Osteoblast (primary cell): ENCODE measurements at regions not wholly inside any gene's neighbourhood (a gene's known extent, or its start where the extent isn't known, plus 50 kb on each side); places are given as distances from the start of the nearest gene placed in this dataset.

Experiments used
- DNase-seq: peaks from one replicate; pipeline ENCODE4 v3.0.0; 2011; ENCODE audit warnings: low spot score, mixed read lengths; ENCODE audit not compliant: insufficient read length; ENCODE audit errors: missing footprints
- H2AFZ ChIP-seq: 2 replicates; pipeline ENCODE4 v1.6.0; 2011; ENCODE audit warnings: mild to moderate bottlenecking, low read length
- H3K27ac ChIP-seq: 2 replicates; pipeline ENCODE4 v1.5.1; 2011; ENCODE audit warnings: mild to moderate bottlenecking, low read depth, low read length, moderate library complexity
- H3K27me3 ChIP-seq: 2 replicates; pipeline ENCODE4 v1.6.0; 2012; ENCODE audit warnings: mild to moderate bottlenecking, control low read depth, inconsistent platforms, low read length, moderate library complexity; ENCODE audit not compliant: insufficient read depth
- H3K36me3 ChIP-seq: 2 replicates; pipeline ENCODE4 v1.5.1; 2011; ENCODE audit warnings: mild to moderate bottlenecking, low read length, control low read depth, moderate library complexity; ENCODE audit not compliant: insufficient read depth
- H3K4me1 ChIP-seq: 2 replicates; pipeline ENCODE4 v1.5.1; 2011; ENCODE audit warnings: mild to moderate bottlenecking, low read length, control low read depth, moderate library complexity; ENCODE audit not compliant: insufficient read depth
- H3K4me2 ChIP-seq: 2 replicates; pipeline ENCODE4 v1.6.0; 2011; ENCODE audit warnings: mild to moderate bottlenecking, low read length; ENCODE audit not compliant: insufficient read depth
- H3K4me3 ChIP-seq: fragments of 200-600 bp; sonication (generic); 3 replicates; pipeline ENCODE4 v1.5.1; 2012; ENCODE audit warnings: mild to moderate bottlenecking, low read length, inconsistent platforms; ENCODE audit not compliant: insufficient read depth
- H3K79me2 ChIP-seq: 2 replicates; pipeline ENCODE4 v1.6.0; 2012; ENCODE audit warnings: mild to moderate bottlenecking, low read length, control low read depth, inconsistent platforms; ENCODE audit not compliant: insufficient read depth
- H3K9me3 ChIP-seq: 2 replicates; pipeline ENCODE4 v1.5.1; 2011; ENCODE audit warnings: low read depth, low read length, control low read depth
- H4K20me1 ChIP-seq: 2 replicates; pipeline ENCODE4 v1.6.0; 2012; ENCODE audit warnings: mild to moderate bottlenecking, low read length, control low read depth; ENCODE audit not compliant: insufficient read depth
- TF ChIP-seq, protein P1 (sequence below): IDR thresholded peaks from 2 replicates; pipeline ENCODE4 v1.5.1; 2011; ENCODE audit warnings: mild to moderate bottlenecking, low read depth, low read length, moderate library complexity; ENCODE audit errors: extremely low read depth

DNA sequence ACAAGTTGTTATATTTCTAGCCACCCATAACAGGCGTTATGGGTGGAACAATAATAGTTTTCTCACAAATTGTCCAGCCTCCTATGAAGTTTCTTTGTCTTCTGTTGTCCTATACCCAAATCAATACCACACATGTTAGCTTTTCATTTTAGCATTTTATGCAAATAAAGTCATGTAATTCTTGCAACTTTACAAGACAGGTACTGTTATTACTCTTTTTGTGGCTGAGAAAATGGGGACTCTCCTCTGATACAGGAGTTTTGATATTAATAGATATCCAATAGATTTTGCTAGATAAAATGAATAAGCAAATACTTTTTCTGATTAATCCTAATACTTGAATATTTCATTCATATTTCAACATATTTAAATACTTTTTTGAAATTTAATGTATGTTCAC is 151.0 kb downstream of the PMAIP1 start:
- TF ChIP-seq, protein P1, sequence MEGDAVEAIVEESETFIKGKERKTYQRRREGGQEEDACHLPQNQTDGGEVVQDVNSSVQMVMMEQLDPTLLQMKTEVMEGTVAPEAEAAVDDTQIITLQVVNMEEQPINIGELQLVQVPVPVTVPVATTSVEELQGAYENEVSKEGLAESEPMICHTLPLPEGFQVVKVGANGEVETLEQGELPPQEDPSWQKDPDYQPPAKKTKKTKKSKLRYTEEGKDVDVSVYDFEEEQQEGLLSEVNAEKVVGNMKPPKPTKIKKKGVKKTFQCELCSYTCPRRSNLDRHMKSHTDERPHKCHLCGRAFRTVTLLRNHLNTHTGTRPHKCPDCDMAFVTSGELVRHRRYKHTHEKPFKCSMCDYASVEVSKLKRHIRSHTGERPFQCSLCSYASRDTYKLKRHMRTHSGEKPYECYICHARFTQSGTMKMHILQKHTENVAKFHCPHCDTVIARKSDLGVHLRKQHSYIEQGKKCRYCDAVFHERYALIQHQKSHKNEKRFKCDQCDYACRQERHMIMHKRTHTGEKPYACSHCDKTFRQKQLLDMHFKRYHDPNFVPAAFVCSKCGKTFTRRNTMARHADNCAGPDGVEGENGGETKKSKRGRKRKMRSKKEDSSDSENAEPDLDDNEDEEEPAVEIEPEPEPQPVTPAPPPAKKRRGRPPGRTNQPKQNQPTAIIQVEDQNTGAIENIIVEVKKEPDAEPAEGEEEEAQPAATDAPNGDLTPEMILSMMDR, result no peak
- Histone ChIP-seq H3K9me3 (no peaks in the 10 kb centered on the region), H3K27me3 (no peaks in the 10 kb centered on the region), H3K36me3 (no peaks in the 10 kb centered on the region), H3K79me2 (no peaks in the 10 kb centered on the region), H3K27ac (no peak overlapping the region), H3K4me3 (no peak overlapping the region), H4K20me1 (no peaks in the 10 kb centered on the region), H3K4me2 (no peak overlapping the region), H2AFZ (no peak overlapping the region), H3K4me1 (peaks cover 22% of the 10 kb centered on the region)
- no peak for DNase-seq

DNA sequence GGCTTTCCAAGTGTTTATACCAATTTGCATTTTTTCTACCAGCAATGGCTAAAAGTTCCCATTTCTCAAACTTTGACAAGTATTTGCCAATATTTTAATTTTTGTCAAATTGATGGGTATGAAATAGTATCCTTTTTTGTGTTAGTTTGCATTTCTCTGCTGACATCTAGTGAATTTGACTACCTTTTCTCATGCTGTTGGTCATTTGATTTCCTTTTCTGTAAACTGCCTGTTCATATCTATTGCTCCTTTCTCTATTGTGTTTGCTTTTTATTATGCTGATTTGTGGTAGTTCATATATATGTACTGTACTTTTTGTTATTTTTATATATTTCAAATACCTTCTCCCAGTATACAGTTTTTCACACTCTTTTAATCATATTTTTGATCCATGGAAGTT is 149.4 kb downstream of the PMAIP1 start:
- Histone ChIP-seq H4K20me1 (no peaks in the 10 kb centered on the region), H3K27ac (no peak overlapping the region), H3K9me3 (no peaks in the 10 kb centered on the region), H3K36me3 (no peaks in the 10 kb centered on the region), H3K79me2 (no peaks in the 10 kb centered on the region), H2AFZ (no peak overlapping the region), H3K4me2 (no peak overlapping the region), H3K4me3 (no peak overlapping the region), H3K27me3 (no peaks in the 10 kb centered on the region), H3K4me1 (peaks cover 28% of the 10 kb centered on the region)
- DNase-seq, result no peak
- TF ChIP-seq, protein P1, result no peak

DNA sequence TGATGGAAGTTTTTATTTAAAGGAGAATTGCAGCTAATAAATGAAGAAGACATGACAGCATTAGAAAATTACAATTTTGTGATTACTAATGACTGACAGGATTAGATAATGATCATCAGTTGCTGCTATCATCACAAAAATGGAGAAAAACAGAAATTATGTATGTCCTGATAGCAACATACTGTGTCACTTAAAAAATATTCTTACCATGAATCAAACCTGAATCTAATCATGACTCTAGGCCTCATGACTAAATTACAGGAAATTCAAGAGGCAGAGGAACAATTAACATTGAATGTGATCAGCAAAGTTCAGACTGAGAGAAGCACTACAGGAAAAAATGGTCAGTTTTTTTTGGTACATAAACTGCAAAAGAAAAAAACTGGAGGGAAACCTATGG is 147.8 kb downstream of the PMAIP1 start:
- Histone ChIP-seq H4K20me1 (no peaks in the 10 kb centered on the region), H3K9me3 (no peaks in the 10 kb centered on the region), H2AFZ (peak overlapping the region; percentile 25), H3K27ac (no peak overlapping the region), H3K79me2 (no peaks in the 10 kb centered on the region), H3K36me3 (no peaks in the 10 kb centered on the region), H3K4me3 (no peak overlapping the region), H3K4me1 (peaks cover 21% of the 10 kb centered on the region), H3K27me3 (no peaks in the 10 kb centered on the region), H3K4me2 (no peak overlapping the region)
- DNase-seq, result no peak
- TF ChIP-seq, protein P1, result no peak

DNA sequence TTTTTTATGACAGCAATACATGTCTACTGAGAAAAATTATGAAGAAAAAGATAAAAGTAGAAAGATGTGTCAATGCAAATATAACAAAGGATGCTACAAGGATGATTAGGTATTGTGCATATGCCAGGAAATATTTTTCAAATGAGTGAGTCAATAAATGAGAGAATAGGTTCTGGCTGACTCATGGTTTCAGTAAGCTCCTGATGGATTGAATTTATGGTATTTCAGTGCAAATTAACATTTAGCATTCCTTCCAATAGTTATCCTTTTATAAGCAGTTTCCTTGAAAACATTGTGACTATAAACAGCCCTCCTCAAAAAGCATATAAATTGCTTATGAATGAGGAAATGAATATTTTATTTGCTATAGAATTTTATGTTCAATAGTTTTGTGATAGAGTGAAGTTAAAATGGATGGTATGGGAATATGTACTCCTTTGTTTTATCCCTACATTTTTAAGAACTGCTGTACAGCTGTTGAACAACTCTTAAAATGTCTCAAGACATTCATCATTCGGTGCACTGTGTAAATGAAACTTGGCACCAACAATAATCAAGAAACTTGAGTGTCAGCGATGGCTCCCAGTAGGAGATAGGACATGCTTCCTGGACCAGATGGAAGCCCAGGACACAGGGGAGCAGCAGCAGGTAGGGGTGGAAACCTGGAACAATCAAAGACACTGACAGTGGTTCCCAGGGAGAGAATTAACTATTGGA is 144.7 kb downstream of the PMAIP1 start:
- TF ChIP-seq, protein P1, result no peak
- peaks cover 17% of the 10 kb centered on the region for H3K4me1 ChIP-seq
- no peak overlapping the region for H3K4me3 ChIP-seq
- no peaks in the 10 kb centered on the region for H3K27me3 ChIP-seq
- H4K20me1 ChIP-seq, result no peaks in the 10 kb centered on the region
- H2AFZ ChIP-seq, result peak overlapping the region; percentile 38
- H3K4me2 ChIP-seq, result peak overlapping the region; percentile 35
- H3K27ac ChIP-seq, result peak overlapping the region; percentile 51
- no peaks in the 10 kb centered on the region for H3K36me3 ChIP-seq
- H3K9me3 ChIP-seq, result no peaks in the 10 kb centered on the region
- H3K79me2 ChIP-seq, result no peaks in the 10 kb centered on the region
- DNase-seq, result no peak
